Psoas muscle (tissue), 7 donors: ENCODE measurements at regions not wholly inside any gene's neighbourhood (a gene's known extent, or its start where the extent isn't known, plus 50 kb on each side); places are given as distances from the start of the nearest gene placed in this dataset.
A peak's percentile ranks its signal among the peaks of the same experiment; 100 is the strongest.

Experiments
- ATAC-seq, 4 donors: fragments of 200-7000 bp; cut with Tn5 transposase; one replicate each; pipeline ENCODE4 v1.9.1; 2020; ENCODE audit warnings: moderate library complexity in 3 of 4, mild to moderate bottlenecking in 2 of 4
- DNase-seq, 2 donors: peaks; one replicate each; pipeline ENCODE4 v3.0.0-alpha.2; 2020
- H3K27ac ChIP-seq: fragments of 200-600 bp; one replicate; pipeline ENCODE4 v1.8.0; 2022
- H3K27me3 ChIP-seq, 3 donors: fragments of 200-600 bp in 1 of 3; one replicate each; pipeline versions ENCODE4 v1.6.1 to v1.8.0; 2013 to 2022; ENCODE audit warnings: low read length in 2 of 3, mild to moderate bottlenecking in 2 of 3, moderate library complexity in 1 of 3; ENCODE audit not compliant: insufficient read depth in 3 of 3
- H3K36me3 ChIP-seq, 2 donors: fragments of 200-600 bp in 1 of 2; one replicate each; pipeline versions ENCODE4 v1.6.1 to v1.8.0; 2013 to 2022; ENCODE audit warnings: low read depth in 1 of 2, mild to moderate bottlenecking in 1 of 2, moderate library complexity in 1 of 2; ENCODE audit not compliant: insufficient read depth in 1 of 2
- H3K4me1 ChIP-seq: fragments of 200-600 bp; one replicate; pipeline ENCODE4 v1.8.0; 2022
- H3K4me3 ChIP-seq: fragments of 200-600 bp; one replicate; pipeline ENCODE4 v1.8.0; 2022; ENCODE audit warnings: mild to moderate bottlenecking
- H3K9me3 ChIP-seq: fragments of 200-600 bp; one replicate; pipeline ENCODE4 v1.8.0; 2022
- WGBS, 3 donors: extraction: QIAGEN DNeasy Blood & Tissue Kit; methylation state at CpG; one replicate each; pipeline versions ENCODE4 v1.1.6 to v1.1.7; 2013; 5-methylcytosine and 5-hydroxymethylcytosine counted together
- intact Hi-C, 2 donors: fragments of 100-400 bp; cut with DNase I; formaldehyde crosslinking; loops; one replicate each; pipeline versions ENCODE4 v1.11.0 to v1.14.2; 2022
- TF ChIP-seq, protein P1 (sequence below): fragments of 200-600 bp; IDR thresholded peaks from one replicate; pipeline ENCODE4 v1.8.0; 2022; ENCODE audit warnings: antibody characterized with exemption
- donor health status: healthy with polysubstance abuse.
- donor health status: DM: no; HTN: no; CAD: no; lungs with moderate emphysema.
- donor health status: Bipolar disorder and iron deficiency.
- donor health status: healthy.
- donor health status: DM: yes; HTN: yes; CAD: no.
- donor health status: DM: no; HTN: no; CAD: no.
- donor health status: DM: yes; HTN: yes; CAD: no.

DNA sequence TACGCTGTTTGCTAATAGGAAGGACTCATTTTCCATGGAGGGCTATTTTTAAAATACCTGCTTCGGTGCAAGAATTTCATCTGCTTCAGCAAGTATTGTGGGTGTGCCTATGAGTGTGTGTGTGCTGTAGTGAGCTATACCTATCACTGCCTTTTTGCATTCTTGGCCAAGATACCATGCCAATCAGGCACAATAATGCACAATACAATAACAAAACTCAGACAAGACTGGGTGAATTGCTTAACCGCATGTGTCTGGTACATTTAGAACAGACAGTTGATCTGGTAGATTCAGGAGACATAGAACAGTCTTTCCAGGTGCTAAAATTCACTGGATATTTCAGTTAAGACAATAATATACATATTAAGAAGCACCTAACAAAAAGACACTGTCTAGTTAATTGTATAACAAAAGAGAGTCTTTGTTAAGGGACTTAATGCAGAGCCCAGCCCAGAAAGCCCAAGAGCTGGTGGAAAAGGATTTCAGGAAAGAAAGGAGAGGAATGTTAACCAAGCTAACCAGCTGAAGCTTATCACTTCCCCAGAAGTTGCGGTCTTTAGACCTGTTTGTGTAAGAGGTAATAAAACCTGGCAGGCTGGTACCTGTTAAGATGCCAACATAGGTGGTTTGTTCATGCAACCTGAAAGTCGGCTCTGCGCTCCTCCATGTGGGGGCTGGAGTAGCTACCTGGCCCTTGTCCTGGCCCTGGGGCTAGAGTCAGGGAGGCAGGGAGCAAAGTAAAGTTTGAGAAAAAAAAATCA, 153.3 kb upstream of the RBMS1 start:
- DNase-seq = no peak
- H3K27me3 ChIP-seq = no peaks in the 10 kb centered on the region
- intact Hi-C loops = loop anchor here in 1 of 2 donors (2.0 kb wide), 1 partner anchor 38 kb away; no protein-coding TSS in a partner anchor
- no peak for ATAC-seq
- 73 to 80% (median 77%) methylated on average over 6 of the region's 6 CpGs for WGBS, 3 donors
- TF ChIP-seq, protein P1, sequence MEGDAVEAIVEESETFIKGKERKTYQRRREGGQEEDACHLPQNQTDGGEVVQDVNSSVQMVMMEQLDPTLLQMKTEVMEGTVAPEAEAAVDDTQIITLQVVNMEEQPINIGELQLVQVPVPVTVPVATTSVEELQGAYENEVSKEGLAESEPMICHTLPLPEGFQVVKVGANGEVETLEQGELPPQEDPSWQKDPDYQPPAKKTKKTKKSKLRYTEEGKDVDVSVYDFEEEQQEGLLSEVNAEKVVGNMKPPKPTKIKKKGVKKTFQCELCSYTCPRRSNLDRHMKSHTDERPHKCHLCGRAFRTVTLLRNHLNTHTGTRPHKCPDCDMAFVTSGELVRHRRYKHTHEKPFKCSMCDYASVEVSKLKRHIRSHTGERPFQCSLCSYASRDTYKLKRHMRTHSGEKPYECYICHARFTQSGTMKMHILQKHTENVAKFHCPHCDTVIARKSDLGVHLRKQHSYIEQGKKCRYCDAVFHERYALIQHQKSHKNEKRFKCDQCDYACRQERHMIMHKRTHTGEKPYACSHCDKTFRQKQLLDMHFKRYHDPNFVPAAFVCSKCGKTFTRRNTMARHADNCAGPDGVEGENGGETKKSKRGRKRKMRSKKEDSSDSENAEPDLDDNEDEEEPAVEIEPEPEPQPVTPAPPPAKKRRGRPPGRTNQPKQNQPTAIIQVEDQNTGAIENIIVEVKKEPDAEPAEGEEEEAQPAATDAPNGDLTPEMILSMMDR = no peak
- no peaks in the 10 kb centered on the region for H3K9me3 ChIP-seq
- H3K4me1 ChIP-seq = no peaks in the 10 kb centered on the region
- H3K4me3 ChIP-seq = no peak overlapping the region
- H3K36me3 ChIP-seq = no peaks in the 10 kb centered on the region
- no peak overlapping the region for H3K27ac ChIP-seq

DNA sequence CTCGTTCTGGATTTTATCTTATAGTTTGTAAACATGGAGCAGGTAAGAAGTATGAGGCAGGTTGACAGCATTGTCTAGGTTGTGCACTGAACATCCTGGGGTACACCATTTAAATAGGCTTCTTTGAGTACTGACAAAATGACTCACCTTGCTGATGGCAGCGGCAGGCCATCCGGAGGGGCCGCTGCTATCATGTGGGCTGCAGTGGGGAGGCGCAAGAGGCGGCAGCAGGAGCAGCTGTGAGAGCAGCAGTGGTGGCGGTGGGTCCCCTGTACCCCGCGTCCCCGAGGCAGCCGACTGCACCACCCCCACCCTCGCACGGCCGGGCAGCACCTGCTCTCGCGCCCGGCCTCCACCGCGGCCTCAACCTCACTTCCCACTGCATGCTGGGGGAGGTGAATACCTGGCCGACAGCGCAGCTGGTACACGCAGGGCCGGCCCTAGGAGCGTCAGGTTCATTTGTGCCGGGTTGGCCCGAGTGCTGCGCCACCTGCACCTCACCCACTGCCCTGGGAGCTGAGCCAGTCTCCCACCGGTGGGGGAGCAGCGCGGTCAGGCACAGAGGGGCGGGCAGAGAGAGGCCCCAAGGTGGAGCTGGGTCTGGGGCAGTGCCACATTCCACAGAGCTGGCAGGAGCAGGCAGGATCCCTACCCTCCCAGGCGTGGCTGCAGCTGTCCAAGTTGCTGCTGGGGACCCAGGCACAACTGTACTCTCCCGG, 154.5 kb upstream of the RBMS1 start:
- no peak overlapping the region for H3K4me3 ChIP-seq
- H3K36me3 ChIP-seq = no peaks in the 10 kb centered on the region
- DNase-seq (no peak), ATAC-seq (peak in 3 of 4 donors; percentile 15 to 28 (median 25))
- H3K4me1 ChIP-seq = no peaks in the 10 kb centered on the region
- no peaks in the 10 kb centered on the region for H3K9me3 ChIP-seq
- WGBS, 3 donors = 51 to 77% (median 62%) methylated on average over 25 to 33 of the region's 33 CpGs
- TF ChIP-seq, protein P1 = no peak
- intact Hi-C loops = loop anchor here in 1 of 2 donors (2.0 kb wide), 1 partner anchor 37 kb away; no protein-coding TSS in a partner anchor
- no peaks in the 10 kb centered on the region for H3K27me3 ChIP-seq
- H3K27ac ChIP-seq = no peak overlapping the region

DNA sequence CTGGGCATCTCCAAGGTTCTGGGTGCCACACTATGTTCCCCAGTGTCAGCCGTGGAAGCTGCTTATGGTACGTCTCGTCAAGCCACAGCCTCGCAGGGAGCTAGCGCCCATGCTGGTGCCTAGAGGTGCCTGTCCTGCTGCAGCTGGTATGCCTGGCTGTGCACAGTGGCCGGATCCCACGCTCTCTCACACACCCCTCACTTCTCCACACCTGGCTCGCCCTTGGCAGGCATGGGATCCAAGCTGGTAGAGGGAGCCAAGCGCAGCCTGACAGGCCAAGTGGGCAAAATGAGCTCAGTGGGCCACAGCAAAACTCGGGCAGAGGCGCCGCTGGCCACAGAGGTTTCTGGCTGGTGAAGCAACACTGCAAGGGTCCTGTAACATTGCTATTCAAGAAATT, 156.1 kb upstream of the RBMS1 start:
- Histone ChIP-seq H3K4me1 (no peaks in the 10 kb centered on the region), H3K4me3 (no peak overlapping the region), H3K9me3 (no peaks in the 10 kb centered on the region), H3K27ac (no peak overlapping the region), H3K27me3 (no peaks in the 10 kb centered on the region), H3K36me3 (no peaks in the 10 kb centered on the region)
- intact Hi-C loops = no loop called here
- no peak for ATAC-seq
- TF ChIP-seq, protein P1 = no peak
- 91 to 95% (median 94%) methylated on average over 12 of the region's 12 CpGs for WGBS, 3 donors
- no peak for DNase-seq

DNA sequence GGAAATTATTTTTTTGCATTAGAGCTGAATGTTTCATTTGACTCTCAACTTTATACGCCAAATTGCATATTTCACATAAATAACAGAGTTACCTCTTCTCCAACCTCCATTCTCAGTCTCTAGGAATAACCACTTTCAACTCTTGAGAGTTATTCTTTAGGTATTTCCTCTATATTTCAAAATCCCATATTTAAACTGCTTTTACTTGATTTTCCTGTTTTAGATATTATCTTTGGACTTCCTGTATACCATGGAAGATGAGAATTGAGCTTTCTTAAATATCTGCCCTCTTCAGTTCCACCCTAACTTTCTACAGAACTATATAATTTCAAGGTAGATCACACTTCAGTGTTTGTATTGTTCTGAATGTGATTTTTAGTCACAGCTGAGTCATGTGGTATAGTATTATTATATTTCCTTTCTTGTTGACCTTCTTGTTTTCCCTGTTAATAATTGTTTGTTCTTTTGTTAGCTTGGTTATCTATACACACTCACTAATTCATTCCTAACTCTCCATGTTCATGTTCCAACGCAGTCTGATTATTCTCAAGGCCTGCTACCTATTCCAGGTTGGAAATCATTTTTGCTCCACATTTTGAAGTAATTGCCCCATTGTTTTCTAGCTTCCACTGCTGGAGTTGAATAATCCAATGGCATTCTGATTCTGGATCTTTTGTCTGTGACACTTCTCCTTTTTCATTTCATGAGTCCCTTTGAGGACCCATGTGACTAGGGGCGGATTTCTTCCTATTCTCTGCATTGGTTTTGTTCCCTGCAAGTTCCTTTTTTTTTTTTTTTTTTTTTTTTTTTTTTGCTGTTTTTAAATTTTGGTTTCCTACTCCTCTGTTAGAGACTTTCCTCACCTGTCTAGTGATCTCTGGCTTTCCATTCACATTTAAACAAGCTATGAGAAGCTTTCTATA, 156.8 kb upstream of the RBMS1 start:
- no peak overlapping the region for H3K27ac ChIP-seq
- intact Hi-C loops = no loop called here
- H3K9me3 ChIP-seq = no peaks in the 10 kb centered on the region
- DNase-seq (no peak), ATAC-seq (no peak)
- 62 to 67% (median 66%) methylated on average over 3 of the region's 3 CpGs for WGBS, 3 donors
- H3K36me3 ChIP-seq = no peaks in the 10 kb centered on the region
- H3K27me3 ChIP-seq = no peaks in the 10 kb centered on the region
- H3K4me1 ChIP-seq = no peaks in the 10 kb centered on the region
- TF ChIP-seq, protein P1 = no peak
- no peak overlapping the region for H3K4me3 ChIP-seq
